Effector CD8-positive, alpha-beta T cell (primary cell): ENCODE measurements at regions not wholly inside any gene's neighbourhood (a gene's known extent, or its start where the extent isn't known, plus 50 kb on each side); places are given as distances from the start of the nearest gene placed in this dataset.
"Not testable (repeated sequence)": the region's sequence is repeated elsewhere in the genome, so short reads cannot be mapped to it uniquely, and the experiment has no call there.

Experiments used
- DNase-seq: peaks from one replicate; lab custom pipeline; 2025; lab: John Stamatoyannopoulos, UW

DNA sequence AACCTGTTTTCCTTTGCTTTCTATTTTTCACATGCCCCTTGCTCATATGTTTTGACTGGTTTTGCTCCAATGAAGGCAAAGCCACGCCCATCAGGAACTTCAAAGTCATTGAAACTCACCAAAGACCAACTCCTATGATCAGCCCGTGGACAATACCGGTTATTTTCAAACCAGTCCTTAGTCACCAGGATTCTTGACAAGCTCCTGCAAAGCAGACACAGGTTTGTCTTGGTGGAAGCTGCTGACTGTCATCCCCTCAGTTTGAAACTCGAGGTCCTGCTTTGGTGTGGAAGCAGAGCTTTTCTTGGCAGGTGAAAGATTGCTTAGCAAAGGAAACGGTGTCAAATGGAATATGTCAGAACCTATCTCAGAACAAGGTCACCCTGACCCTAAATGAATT, 384.7 kb upstream of the CXADR start:
- no peak for DNase-seq

DNA sequence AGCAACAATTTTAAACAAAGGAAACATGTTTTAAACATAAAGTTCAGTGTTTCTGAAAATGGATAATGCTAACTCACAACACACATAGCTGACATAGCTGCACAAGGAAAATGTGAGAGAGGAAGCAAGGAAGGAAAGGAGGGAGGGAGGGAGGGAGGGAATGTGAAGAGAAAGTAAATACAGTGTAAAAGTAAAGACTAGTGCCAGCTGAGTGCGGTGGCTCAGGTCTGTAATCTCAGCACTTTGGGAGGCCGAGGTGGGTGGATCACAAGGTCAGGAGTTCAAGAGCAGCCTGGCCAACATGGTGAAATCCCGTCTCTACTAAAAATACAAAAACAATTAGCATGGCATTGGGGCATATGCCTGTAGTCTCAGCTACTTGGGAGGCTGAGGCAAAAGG, 373.7 kb upstream of the CXADR start:
- not testable (repeated sequence) for DNase-seq

DNA sequence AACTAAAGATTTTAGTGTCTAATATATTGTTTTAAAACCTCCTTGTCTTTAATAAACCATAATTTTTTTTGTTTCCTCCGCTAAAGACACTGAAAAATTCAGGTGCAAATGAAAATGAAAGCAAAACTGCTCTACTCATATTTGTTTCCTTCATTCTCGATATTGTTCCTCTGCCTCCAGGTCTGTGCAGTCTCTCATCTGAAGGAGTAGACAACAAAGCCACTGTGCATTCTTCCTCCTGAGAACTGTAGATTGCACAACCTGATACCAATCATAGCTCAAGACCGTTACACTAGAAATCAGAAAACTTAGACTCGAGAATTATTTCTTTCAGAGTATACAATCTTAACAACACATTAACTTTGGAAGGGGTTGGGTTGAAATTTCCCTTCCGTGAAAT, 373.1 kb upstream of the CXADR start:
- DNase-seq = no peak

DNA sequence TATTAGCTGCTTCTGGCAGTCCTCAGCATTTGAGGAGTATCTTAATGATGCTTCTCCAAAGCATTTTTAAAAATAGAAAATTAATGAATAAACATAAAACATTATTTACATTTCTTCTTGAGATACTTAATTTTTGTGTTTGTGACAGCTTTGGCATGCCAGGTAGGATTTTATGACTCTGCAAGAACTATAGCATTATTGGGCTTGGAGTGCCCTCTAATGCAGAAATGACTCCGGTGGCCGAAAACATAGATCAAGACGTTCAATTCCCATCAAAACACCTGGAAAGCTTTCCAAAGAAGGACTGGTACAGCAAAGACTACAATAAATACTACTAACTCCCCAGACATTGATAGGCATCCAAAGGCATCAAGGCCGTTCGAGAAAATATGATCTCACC, 366.4 kb upstream of the CXADR start:
- no peak for DNase-seq

- no peak for DNase-seq
Observed at GRCh38 chr21:17159697-17160096, 353.1 kb upstream of the CXADR start.

DNA sequence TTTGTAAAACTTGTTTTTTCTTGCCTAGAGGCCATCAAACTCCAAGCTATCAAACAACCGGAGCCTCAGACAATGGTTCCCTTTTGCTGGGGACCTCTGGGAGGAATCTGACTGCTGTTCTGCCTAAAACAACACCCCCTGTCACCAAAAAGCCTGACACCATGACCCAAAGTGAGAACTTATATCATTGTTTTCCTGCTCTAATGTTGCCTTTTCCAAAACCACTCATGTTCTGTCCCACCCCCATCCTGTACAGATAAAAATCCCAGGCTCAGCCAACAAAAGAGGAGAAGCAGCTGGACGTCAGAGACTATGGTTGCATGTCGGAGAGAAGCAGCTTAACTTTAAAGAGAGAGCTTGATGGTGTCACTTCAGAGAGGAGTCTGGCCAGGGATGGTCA, 327.2 kb upstream of the CXADR start:
- no peak for DNase-seq

DNA sequence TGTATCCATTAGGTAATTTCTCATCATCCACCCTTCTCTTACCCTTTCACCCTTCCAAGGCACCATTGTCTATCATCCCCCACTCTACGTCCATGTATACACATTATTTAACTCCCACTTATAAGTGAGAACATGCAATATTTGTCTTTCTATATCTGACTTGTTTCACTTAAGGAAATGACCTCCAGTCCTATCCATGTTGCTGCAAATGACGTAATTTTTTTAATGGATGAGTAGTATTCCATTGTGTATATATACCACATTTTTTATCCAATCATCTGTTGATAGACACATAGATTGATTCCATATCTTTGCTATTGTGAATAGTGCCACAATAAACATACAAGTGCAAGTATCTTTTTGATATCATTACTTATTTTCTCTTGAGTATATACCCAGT, 322.9 kb upstream of the CXADR start:
- no peak for DNase-seq

DNA sequence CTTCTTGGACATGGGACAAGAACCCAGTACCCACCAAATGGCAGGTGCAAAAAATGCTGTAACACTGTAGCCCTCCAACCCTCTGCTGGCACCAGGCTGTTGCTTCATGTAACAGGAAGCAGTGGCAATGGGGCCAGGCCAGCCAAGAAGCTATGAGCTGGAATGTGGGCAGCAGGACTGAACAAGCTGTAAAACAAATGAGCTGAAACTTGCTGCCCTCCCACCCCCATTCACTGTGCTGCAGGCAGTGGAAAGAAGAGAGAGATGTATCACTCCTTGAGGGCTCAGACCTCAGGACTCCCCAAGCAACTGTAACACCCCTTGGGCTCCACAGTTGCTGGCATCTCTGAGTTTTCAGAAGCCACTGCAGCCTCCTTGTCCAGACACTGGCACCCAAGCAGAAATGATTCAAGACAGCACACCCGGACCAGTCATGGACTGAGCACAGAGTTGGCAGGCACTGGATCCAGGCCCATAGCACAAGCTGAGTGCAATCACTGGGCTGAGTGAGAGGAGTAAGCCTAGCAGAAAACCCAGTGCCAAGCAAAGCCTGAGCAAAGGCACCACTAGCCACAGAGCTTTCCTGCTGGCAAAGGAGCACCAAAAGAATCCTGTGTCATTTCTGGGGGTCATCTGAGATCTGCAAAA, 321.4 kb upstream of the CXADR start:
- DNase-seq = no peak

DNA sequence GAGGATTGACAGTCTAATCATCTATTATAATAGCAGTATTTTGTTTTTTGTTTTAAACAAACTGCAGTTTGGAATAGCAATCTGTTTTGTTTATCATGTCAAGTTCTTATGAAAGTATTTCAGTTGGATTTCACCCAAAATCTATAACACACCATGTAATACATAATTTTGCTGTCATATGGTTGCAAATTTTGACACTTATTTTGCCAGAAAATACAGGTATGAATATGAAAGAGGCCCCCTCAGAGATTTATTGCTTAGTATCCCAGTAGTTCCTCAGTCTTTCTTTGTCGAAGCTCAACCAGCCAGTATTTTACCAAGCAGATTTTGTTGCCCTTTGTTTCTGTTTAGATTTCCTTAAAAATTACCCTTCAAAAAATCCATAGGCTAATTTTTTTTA, 317.5 kb upstream of the CXADR start:
- no peak for DNase-seq

DNA sequence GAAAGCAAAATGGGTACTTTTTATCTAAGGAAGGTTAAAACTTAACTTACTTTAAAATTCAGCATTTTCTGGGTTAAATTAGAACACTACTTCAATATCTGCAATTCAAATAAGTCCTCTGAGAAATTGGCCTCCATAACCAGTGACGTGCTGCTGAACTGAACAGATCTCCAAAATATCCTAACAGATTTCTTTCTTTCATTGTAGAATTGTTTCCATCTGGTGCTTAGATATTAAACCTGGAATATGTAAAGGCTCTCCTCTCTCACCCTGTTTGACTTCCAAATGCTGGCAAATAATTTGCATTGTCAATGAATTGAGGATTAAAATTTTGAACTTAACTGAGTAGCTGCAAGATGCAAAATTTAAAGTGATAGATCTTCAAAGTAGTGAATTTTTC, 316.9 kb upstream of the CXADR start:
- DNase-seq = no peak

DNA sequence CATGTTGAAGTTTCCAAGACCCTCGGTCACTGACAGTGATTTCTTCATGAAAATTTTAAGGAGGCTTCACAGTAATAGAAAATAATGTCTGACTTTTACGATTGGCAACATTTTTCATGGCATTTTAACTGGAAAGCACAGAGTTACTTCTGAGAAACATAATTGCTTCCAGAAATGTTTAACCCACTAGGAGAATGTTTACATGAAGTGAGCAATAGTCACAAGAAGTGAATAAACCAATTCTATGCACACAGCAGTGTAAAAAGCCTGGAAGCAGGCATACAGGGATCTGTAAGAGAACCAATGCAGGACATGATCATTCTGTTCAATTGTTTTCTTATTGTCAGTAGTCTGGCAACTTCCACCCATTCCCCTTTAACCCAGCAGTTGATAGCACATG, 316.2 kb upstream of the CXADR start:
- DNase-seq = no peak

GRCh38 chr21:17197996-17198395, 314.8 kb upstream of the CXADR start:
- DNase-seq = no peak

DNA sequence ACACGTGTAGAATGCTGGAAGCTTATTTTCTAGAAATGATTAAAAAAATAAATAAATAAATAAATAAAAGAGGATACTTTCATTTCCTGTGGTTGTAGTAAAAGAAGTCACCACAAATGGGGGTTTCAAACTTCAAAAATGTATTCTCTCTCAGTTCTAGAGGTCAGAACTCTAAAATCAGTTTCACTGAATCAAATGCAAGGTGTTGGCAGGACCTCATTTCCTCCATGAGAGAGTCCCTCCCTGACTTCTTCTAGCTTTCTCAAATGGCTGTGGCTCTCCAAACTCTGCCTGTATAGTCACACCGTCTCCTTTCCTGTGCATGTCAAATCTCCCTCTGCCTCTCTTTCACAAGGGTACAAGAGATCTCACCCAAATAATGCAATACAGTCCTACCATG, 312.6 kb upstream of the CXADR start:
- no peak for DNase-seq

DNA sequence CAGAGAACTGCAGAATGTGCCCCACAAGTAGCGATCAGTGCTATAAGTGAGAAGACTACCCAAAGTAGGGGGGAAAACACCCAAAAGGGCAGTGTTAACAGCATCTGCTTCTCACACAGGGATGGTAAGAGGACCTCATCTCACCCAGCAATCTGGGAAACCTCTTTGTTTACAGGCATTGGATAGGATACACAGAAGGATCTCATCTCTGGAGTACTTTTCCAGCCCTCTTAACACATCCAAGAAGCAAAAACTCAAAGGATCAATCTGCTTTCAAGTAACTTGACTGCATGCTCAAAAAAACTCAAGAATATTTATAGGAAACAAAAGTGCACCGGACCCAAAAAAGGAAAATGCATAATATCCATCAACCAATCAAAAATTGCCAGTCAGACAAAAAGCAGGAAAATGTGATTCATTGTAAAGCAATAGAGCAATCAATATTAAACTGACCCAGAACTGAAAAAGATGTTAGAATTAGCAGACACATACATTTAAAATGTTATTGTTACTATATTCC, 311.0 kb upstream of the CXADR start:
- DNase-seq = no peak

DNA sequence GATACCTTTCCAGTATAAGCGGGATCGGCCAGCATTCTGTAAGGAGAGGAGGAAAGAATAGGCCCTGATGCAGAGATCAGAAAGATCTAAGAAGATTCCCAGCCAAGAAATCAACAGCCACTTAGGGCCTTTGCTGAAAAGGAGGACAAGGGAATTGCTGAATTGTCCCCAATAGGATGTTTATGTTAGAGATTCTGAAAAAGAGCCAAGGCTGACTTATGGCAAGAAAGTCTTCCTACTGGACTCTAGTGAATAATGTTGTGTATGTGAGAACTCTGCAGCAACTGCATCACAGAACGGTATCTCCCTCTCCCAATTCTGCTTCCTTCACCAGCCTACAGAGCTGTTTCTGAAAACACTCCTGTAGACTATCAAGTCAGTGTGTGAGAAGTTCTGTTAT, 298.0 kb upstream of the CXADR start:
- DNase-seq = no peak

DNA sequence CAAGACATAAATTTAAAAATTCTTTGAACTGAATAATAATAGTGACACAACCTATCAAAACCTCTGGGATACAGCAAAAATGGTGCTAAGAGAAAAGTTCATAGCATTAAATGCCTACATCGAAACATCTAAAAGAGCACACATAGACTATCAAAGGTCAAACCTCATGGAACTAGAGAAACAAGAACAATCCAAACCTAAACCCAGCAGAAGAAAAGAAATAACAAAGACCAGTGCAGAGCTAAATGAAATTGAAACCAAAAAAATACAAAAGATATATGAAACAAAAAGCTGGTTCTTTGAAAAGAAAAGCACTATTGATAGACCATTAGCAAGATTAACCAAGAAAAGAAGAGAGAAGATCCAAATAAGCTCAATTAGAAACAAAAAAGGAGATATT, 293.8 kb upstream of the CXADR start:
- not testable (repeated sequence) for DNase-seq

DNA sequence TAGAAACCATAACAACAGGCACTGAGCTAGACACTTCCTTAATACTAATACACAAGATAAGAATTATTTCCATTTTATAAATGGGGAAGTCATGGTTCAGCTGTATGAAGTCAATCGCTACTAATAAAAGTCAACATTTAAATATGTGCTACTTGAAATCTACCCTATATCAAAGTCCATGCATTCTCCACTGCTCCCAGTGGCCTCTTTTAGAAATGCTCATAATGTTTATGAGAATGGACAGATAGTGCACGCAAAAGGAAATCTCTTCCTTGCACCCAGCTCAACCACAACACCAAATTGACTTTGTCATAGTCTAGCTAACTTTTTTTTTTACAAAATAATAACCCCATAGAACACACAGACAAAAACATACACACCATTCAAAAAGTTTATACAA, 281.7 kb upstream of the CXADR start:
- DNase-seq = no peak

- DNase-seq = no peak
Observed at GRCh38 chr21:17231771-17232170, 281.1 kb upstream of the CXADR start.

DNA sequence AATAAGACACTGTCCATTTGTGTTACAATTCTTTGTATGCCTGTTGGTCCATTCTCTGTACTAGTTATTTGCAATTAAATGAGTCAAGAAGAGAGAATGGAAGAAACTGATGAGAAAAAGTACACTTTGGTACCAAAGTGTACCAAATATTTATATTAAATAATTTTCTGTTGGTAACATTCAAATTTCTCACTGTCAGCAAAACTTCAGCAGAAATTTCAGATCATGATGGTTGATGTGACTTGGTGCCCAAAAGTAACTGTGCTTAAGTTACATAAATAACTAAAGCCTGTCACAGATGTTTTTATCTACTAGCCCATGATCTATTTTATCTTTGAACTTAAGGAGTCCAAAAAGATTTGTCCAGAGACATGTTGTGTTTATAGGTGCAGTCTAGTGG, 274.4 kb upstream of the CXADR start:
- DNase-seq = no peak

DNA sequence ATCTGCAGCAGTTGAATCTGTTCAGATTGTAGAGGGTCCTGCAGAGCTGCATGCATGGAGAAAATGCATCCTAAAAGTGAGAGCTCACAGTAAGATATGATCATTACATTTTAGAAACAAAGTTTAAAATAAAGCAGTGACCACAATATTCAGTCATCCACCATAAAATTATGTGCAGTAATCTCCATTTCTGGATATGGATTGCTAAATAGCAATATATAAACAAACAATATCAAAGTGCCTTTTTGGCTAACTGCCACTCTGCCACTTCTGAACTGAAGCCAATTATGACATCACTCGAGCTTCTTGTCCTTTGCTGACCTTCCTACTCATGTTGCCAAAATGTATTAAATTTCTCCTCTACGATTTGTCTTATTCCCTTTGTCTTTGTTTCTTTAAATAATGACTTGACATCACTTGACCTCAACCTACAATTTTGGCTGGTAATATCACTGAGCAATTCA, 262.0 kb upstream of the CXADR start:
- DNase-seq = no peak

GRCh38 chr21:17257784-17258183, 255.1 kb upstream of the CXADR start:
- DNase-seq = no peak

- no peak for DNase-seq
Observed at GRCh38 chr21:17264182-17264581, 248.7 kb upstream of the CXADR start.

DNA sequence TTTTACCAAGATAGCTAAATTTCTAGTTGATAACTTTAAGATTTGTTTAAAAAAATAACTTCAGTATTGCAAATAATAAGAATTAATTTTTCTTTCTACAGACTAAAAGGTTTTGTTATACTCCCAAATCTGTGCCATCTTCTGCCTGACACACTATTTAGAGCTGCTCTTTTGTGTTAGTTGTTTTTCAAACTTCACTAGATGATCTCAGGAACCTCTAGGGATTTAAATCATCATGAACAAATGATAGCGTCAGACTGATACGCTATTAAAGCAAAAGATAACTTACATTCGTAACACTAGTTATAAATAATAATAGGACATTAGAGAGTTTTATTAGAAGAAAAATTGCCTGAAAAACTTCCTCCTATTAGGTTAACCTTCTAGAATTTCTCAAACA, 243.1 kb upstream of the CXADR start:
- no peak for DNase-seq

DNA sequence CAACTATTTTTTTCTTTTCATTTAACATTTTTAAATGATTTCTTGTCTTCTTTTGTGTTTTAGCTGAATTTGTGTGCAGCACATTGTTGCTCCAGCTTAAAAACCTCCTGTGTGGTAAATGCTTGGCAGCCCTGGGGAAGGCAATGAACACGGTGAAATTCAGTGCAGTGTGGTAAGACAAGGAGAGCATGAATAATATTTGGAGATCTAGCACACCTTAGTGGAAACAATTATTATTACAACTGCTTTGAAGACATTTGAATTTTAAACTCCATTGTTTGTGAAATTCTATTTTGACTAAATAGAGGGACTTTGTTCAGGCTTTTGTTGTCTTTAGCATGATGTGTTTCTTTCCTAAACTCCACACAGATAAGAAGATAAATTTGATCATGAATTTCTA, 242.6 kb upstream of the CXADR start:
- no peak for DNase-seq
